HepG2 (cell line): ENCODE measurements at regions not wholly inside any gene's neighbourhood (a gene's known extent, or its start where the extent isn't known, plus 50 kb on each side); places are given as distances from the start of the nearest gene placed in this dataset.

ENCODE experiments used
- ASH2L ChIP-seq: fragments of 300-600, 200-600 bp; sonication (generic); IDR thresholded peaks from 2 replicates; pipeline ENCODE4 v1.7.0; 2017; ENCODE audit warnings: low read depth, mild to moderate bottlenecking, moderate library complexity, mixed read lengths, low read length; ENCODE audit not compliant: insufficient read length
- ATF1 ChIP-seq: IDR thresholded peaks from 2 replicates; pipeline ENCODE4 v1.6.1; 2016; ENCODE audit warnings: mild to moderate bottlenecking, control low read depth
- CTCF ChIP-seq: sonication (generic); formaldehyde crosslinking; IDR thresholded peaks from 2 replicates; pipeline ENCODE4 v1.5.0; 2020; ENCODE audit warnings: mild to moderate bottlenecking, missing genetic modification reagents, moderate library complexity
- ETV5 ChIP-seq: IDR thresholded peaks from 2 replicates; pipeline ENCODE4 v1.6.1; 2018; ENCODE audit warnings: missing biosample characterization, missing genetic modification reagents, inconsistent platforms, borderline replicate concordance
- EZH2 ChIP-seq: conservative IDR thresholded peaks from 2 replicates; pipeline ENCODE4 v1.6.1; 2012; ENCODE audit warnings: mild to moderate bottlenecking, low read depth, low read length, moderate library complexity
- FLYWCH1 ChIP-seq: sonication (generic); formaldehyde crosslinking; IDR thresholded peaks from 2 replicates; pipeline ENCODE4 v1.8.1; 2023; ENCODE audit warnings: mild to moderate bottlenecking, missing genetic modification reagents
- FOSL2 ChIP-seq: sonication (generic); formaldehyde crosslinking; IDR thresholded peaks from 2 replicates; pipeline ENCODE4 v1.4.0; 2020; ENCODE audit warnings: missing genetic modification reagents
- FOXK1 ChIP-seq: sonication (generic); formaldehyde crosslinking; IDR thresholded peaks from 2 replicates; pipeline ENCODE4 v1.4.0; 2020; ENCODE audit warnings: low read depth, missing genetic modification reagents, borderline replicate concordance
- ISX ChIP-seq: sonication (generic); formaldehyde crosslinking; conservative IDR thresholded peaks from 2 replicates; pipeline ENCODE4 v1.5.0; 2020; ENCODE audit warnings: missing genetic modification reagents
- NFIC ChIP-seq: IDR thresholded peaks from 2 replicates; pipeline ENCODE4 v1.6.1; 2012; ENCODE audit warnings: mild to moderate bottlenecking, low read length, inconsistent platforms
- POLR2AphosphoS2 ChIP-seq: IDR thresholded peaks from 2 replicates; pipeline ENCODE4 v1.6.1; 2011; ENCODE audit warnings: low read depth, low read length, improper control_type of control experiment
- RAD21 ChIP-seq: fragments of 450-650 bp; formaldehyde crosslinking; IDR thresholded peaks from 2 replicates; pipeline ENCODE4 v1.5.0; 2020; ENCODE audit warnings: mild to moderate bottlenecking
- REST ChIP-seq, 2 experiments: IDR thresholded peaks; 2 replicates each; pipeline ENCODE4 v1.6.1; 2011 to 2012; ENCODE audit warnings: low read length in 2 of 2, borderline replicate concordance in 1 of 2, low read depth in 1 of 2, mild to moderate bottlenecking in 1 of 2, moderate library complexity in 1 of 2

- no peak for TF ChIP-seq CTCF
- TF ChIP-seq FOXK1 (CRISPR knock-in tag), result no peak
- no peak for TF ChIP-seq NFIC
- no peak for TF ChIP-seq ASH2L
- TF ChIP-seq ISX (CRISPR knock-in tag), result no peak
- no peak for TF ChIP-seq FOSL2 (CRISPR knock-in tag)
- TF ChIP-seq ATF1 (CRISPR knock-in tag), result no peak
- TF ChIP-seq EZH2, result no peak
- TF ChIP-seq REST (IDR thresholded peaks at IDR 0.05; ENCODE audit: borderline replicate concordance in 1 of 2, low read depth in 1 of 2, low read length in 2 of 2), result no peak
- no peak for TF ChIP-seq RAD21 (CRISPR knock-in tag)
- no peak for TF ChIP-seq FLYWCH1 (CRISPR knock-in tag)
- TF ChIP-seq POLR2AphosphoS2, result no peak
- TF ChIP-seq ETV5 (CRISPR knock-in tag), result no peak
These were observed 186.1 kb downstream of the TMEM114 start for GRCh38 chr16:8403978-8404749.
